HUES64 (cell line): ENCODE measurements at regions not wholly inside any gene's neighbourhood (a gene's known extent, or its start where the extent isn't known, plus 50 kb on each side); places are given as distances from the start of the nearest gene placed in this dataset.

Source experiments
- H3K27ac ChIP-seq: 2 replicates; pipeline ENCODE4 v1.7.0; 2013; ENCODE audit warnings: low read depth, low read length, inconsistent platforms
- H3K27me3 ChIP-seq: 2 replicates; pipeline ENCODE4 v1.6.1; 2013; ENCODE audit warnings: mild to moderate bottlenecking, low read length; ENCODE audit not compliant: insufficient read depth
- H3K36me3 ChIP-seq: 2 replicates; pipeline ENCODE4 v1.6.1; 2013; ENCODE audit warnings: mild to moderate bottlenecking, low read length; ENCODE audit not compliant: insufficient read depth
- H3K4me1 ChIP-seq: 2 replicates; pipeline ENCODE4 v1.6.1; 2013; ENCODE audit warnings: mild to moderate bottlenecking, low read length, moderate library complexity; ENCODE audit not compliant: insufficient read depth
- H3K4me3 ChIP-seq: 2 replicates; pipeline ENCODE4 v1.5.1; 2013; ENCODE audit warnings: mild to moderate bottlenecking, low read length, moderate library complexity
- H3K9ac ChIP-seq: 2 replicates; pipeline ENCODE4 v1.6.1; 2013; ENCODE audit warnings: mild to moderate bottlenecking, low read depth, low read length
- H3K9me3 ChIP-seq: 2 replicates; pipeline ENCODE4 v1.6.1; 2013; ENCODE audit warnings: low read depth, low read length; ENCODE audit not compliant: insufficient read depth
- WGBS: fragments of 150-250, 120-280 bp; methylation state at CpG from one replicate; pipeline ENCODE4 v1.1.7; 2013; ENCODE audit warnings: missing lambda C conversion rate; 5-methylcytosine and 5-hydroxymethylcytosine counted together

DNA sequence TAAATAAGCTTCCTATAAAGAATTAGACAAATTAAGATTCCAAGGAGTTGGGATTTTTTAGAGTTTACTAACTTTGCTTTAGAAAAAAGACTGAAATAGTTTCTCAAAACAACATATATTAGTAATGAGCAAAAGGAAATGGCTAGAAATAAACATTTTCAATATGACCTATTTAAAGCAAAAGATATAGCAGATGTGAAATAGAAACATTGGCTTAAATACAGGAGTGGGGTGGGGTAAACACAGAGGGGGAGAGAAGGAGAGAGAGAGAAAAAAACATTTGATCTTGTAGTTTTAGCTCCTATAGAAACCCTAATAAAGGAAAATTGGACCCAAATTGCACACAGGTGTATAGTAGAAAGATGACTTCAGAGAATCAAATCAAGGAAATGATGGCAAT lies 794.5 kb downstream of the MED13L start:
- Histone ChIP-seq H3K27ac (no peak overlapping the region), H3K27me3 (no peaks in the 10 kb centered on the region), H3K36me3 (no peaks in the 10 kb centered on the region), H3K9me3 (peaks cover 10% of the 10 kb centered on the region; the same call in 1 of the 2 replicates), H3K9ac (no peak overlapping the region), H3K4me1 (no peaks in the 10 kb centered on the region), H3K4me3 (no peak overlapping the region)

DNA sequence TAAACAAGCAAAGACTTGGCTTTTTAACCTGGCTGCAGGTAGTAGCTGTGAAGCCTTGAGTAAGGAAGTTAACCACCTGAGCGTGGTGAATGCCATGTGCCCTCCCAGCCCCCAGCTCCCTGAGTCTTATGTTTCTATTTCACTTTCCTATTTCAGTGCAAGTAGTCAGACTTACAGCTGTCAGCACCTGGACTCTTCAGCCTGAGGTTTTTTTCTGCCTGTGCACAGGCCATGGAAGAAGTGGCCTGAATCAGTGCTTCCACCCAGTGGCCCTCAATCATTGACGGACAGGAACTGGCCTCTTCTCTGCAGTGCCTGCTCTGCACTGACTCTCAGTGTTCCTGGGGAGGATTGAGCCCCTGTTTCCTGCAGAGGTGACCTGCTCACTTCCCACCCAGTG lies 796.4 kb downstream of the MED13L start:
- Histone ChIP-seq H3K27me3 (no peaks in the 10 kb centered on the region), H3K36me3 (no peaks in the 10 kb centered on the region), H3K4me1 (no peaks in the 10 kb centered on the region), H3K9ac (no peak overlapping the region), H3K27ac (no peak overlapping the region), H3K4me3 (no peak overlapping the region), H3K9me3 (peaks cover 10% of the 10 kb centered on the region; the same call in 1 of the 2 replicates)
- WGBS: 90% methylated on average over 2 of the region's 2 CpGs

DNA sequence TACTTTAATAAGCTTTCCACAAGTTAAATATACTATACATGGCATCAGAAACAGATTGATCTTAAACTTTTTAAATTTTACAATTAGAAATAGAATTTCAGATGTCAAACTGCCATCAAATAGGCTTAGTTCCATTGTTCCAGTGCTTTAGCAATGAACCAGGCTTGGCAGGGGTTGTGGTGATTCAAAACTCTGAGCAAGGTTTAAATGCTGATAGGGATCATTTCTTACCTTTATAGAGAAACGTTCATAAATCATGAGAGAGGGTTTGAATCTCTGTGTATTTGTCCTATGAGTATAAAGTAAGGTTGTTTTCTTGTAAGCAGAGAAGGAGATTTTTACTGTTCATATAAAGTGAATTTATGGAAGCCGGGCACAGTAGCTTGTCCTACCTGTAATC lies 794.5 kb upstream of the TBX3 start:
- Histone ChIP-seq H3K4me3 (no peak overlapping the region), H3K9ac (no peak overlapping the region), H3K9me3 (no peaks in the 10 kb centered on the region), H3K27me3 (no peaks in the 10 kb centered on the region), H3K27ac (no peak overlapping the region), H3K4me1 (no peaks in the 10 kb centered on the region), H3K36me3 (no peaks in the 10 kb centered on the region)
- WGBS: 94% methylated on average over 2 of the region's 2 CpGs

DNA sequence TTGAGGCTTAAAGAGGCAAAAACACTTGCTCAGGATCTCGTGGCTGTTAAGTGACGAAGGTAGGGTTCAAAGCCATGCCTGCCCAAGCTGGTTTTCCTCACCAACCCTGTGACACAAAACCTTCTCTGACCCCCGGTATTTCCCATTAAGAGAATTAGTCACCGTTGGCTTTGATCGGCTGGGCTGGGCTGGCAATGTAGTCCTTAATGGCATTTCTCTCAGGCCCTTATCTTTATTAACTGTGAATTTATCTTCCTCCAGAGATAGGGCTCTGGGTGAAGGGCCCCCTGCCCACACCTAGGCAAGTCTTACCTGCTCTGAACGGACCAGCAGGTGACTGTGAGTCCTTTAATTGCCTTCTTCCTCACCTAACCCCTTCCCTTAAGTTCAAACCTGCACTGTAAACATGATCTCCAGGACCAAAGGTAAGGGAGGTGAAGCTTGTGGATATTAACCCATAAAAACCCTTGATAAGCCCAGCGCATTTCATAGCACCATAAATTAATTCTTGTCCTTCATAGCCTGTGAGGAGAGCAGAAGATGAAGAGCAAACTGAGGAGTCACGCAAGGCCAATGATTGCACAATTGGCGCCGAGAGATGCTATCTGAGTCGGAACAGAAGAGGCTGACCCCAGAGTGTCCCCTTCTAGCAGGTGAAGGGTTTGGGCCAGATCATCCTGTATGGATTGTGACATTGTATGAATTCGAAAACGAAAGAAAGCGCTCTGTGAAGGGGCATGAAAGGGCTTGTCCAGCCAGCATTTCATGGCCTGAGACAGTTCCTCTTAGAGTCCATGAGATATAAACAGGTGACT lies 790.8 kb upstream of the TBX3 start:
- Histone ChIP-seq H3K4me1 (no peaks in the 10 kb centered on the region), H3K4me3 (no peak overlapping the region), H3K36me3 (no peaks in the 10 kb centered on the region), H3K27me3 (no peaks in the 10 kb centered on the region), H3K9ac (no peak overlapping the region), H3K27ac (no peak overlapping the region), H3K9me3 (no peaks in the 10 kb centered on the region)
- WGBS: 93% methylated on average over 14 of the region's 14 CpGs

DNA sequence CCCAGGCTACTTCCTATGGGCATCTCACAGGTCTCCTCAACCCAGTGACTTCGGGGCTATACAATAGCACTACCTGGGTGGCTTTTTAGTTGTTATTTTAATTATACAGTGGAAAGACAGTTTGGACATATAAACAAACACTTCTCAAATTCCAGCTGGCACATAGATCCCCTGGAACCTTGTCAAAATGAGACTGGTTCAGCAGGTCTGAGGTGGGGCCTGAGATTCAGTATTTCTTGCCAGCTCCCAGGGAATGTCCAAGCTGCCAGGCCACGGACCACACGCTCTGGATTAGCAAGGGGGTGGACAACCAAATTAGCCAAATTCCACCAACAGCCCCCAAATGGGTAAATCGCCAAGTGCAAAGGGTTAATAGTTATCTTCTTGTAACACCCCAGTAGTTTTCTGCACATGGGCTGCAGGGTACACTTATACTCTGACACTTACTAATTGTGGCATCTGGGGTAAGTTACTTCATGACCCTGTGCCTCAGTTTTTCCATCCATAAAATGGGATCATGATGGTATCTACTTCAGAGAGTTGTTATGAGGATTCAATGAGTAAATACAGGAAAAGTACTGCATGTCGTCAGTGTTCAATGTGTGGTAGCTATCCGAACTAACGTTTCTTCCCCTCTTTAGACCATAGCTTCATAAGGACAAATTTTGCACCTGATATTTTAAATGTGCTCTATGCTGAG lies 789.4 kb upstream of the TBX3 start:
- no peaks in the 10 kb centered on the region for H3K9me3 ChIP-seq
- no peaks in the 10 kb centered on the region for H3K27me3 ChIP-seq
- H3K27ac ChIP-seq: no peak overlapping the region
- no peaks in the 10 kb centered on the region for H3K4me1 ChIP-seq
- no peak overlapping the region for H3K9ac ChIP-seq
- no peak overlapping the region for H3K4me3 ChIP-seq
- no peaks in the 10 kb centered on the region for H3K36me3 ChIP-seq
- WGBS: 95% methylated on average over 7 of the region's 7 CpGs

DNA sequence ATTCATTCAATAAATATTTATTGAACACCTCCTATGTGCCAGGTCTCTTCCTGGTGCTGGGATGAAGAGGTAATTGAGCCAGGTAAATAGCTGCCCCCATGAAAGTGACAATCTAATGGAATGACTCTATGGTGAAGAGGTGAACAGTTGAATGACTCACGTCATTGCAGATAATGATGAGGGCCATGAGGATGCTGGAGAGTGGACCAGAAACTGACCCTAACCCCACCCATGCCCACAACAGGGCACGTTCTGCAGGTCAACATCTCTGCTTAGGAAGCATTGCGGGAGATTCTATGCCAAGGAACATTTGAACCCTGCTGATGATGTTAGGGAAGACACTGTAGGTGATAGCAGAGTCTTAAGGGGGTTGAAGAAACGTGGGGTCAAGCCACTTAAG lies 788.9 kb upstream of the TBX3 start:
- no peaks in the 10 kb centered on the region for H3K27me3 ChIP-seq
- no peak overlapping the region for H3K9ac ChIP-seq
- no peaks in the 10 kb centered on the region for H3K4me1 ChIP-seq
- no peak overlapping the region for H3K27ac ChIP-seq
- 93% methylated on average over 4 of the region's 4 CpGs for WGBS
- H3K36me3 ChIP-seq: no peaks in the 10 kb centered on the region
- H3K9me3 ChIP-seq: no peaks in the 10 kb centered on the region
- no peak overlapping the region for H3K4me3 ChIP-seq

DNA sequence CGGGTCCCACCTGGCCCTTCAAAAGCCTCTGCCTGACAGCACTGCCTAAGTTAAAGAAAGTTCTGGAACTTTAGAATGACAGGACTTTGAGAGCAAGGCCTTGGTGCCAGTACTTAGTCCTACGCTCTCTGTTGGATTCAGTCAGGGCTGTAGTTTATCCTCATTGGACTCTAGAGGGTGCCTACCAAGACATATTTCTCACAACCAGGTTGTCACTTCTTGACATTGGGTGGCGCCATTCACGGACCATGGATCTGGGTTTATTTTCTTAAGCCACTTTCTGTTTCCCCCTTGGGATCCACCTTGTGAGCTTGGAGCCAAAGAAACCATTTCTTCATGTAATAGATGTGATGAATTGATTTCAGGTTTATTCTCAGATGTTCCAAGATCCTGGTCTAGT lies 787.0 kb upstream of the TBX3 start:
- Histone ChIP-seq H3K27ac (no peak overlapping the region), H3K27me3 (no peaks in the 10 kb centered on the region), H3K9ac (no peak overlapping the region), H3K4me3 (no peak overlapping the region), H3K9me3 (no peaks in the 10 kb centered on the region), H3K36me3 (no peaks in the 10 kb centered on the region), H3K4me1 (no peaks in the 10 kb centered on the region)
- 87% methylated on average over 4 of the region's 4 CpGs for WGBS

DNA sequence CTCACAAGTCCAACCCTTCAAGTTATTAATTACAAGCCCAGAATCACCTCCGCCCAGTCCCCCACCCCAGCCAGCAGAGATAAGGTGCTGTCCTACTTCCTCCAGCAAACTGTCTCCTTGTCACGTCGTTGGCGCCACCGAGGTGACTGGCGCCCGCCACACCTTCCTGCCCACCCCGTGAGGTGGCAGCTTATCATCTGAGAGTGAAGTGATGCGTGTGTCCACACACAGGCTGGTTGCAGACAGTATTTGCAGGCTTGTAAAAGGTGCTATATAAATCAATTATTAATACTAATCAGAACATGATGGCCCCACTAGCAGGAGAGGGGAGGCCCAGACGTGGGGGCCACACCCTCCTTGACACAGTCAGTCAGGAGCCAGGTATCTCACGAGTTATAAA lies 786.6 kb upstream of the TBX3 start:
- Histone ChIP-seq H3K27ac (no peak overlapping the region), H3K4me1 (no peaks in the 10 kb centered on the region), H3K9ac (no peak overlapping the region), H3K36me3 (no peaks in the 10 kb centered on the region), H3K4me3 (no peak overlapping the region), H3K27me3 (no peaks in the 10 kb centered on the region), H3K9me3 (no peaks in the 10 kb centered on the region)
- 92% methylated on average over 11 of the region's 11 CpGs for WGBS

DNA sequence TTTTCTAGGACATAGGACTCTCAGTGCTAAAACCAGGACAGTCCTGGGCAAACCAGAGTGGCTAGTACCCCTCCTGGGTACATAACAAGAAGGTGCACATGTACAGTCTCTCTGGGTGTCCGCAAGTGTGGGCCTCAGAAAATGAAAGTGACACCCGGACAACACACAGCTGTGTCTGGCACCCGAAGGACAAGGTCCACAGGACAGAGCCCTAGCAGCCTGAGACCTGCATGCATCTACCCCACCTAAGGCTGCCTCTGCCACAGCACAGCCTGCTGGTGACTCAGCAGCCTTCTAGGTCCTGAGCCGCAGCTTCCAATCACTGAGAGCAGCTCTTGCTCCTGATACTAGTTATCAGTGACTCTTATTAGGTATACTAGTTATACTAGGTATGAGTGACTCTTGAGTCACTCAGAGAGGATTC lies 784.1 kb upstream of the TBX3 start:
- H3K9ac ChIP-seq: no peak overlapping the region
- H3K27me3 ChIP-seq: no peaks in the 10 kb centered on the region
- H3K4me1 ChIP-seq: no peaks in the 10 kb centered on the region
- WGBS: 88% methylated on average over 4 of the region's 4 CpGs
- H3K36me3 ChIP-seq: no peaks in the 10 kb centered on the region
- H3K27ac ChIP-seq: no peak overlapping the region
- no peak overlapping the region for H3K4me3 ChIP-seq
- H3K9me3 ChIP-seq: no peaks in the 10 kb centered on the region

DNA sequence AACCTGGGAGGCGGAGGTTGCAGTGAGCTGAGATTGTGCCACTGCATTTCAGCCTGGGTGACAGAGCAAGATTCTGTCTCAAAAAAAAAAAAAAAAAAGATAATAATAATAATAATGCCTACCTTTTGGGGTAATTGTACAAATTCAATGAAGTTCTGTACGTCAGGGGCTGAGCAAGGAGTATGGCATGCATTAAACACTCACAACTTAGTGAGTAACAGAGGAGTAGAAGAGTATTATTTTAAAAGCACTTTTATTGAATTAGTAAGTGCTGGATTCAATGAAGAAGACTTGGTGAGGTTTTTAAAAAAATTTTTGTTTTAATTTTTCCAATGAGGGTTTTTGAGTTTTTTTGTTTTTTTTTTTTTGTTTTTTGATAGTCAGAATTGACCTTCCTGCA lies 783.6 kb upstream of the TBX3 start:
- Histone ChIP-seq H3K4me1 (no peaks in the 10 kb centered on the region), H3K27me3 (no peaks in the 10 kb centered on the region), H3K36me3 (no peaks in the 10 kb centered on the region), H3K9ac (no peak overlapping the region), H3K27ac (no peak overlapping the region), H3K9me3 (no peaks in the 10 kb centered on the region), H3K4me3 (no peak overlapping the region)
- WGBS: 96% methylated on average over 2 of the region's 2 CpGs

DNA sequence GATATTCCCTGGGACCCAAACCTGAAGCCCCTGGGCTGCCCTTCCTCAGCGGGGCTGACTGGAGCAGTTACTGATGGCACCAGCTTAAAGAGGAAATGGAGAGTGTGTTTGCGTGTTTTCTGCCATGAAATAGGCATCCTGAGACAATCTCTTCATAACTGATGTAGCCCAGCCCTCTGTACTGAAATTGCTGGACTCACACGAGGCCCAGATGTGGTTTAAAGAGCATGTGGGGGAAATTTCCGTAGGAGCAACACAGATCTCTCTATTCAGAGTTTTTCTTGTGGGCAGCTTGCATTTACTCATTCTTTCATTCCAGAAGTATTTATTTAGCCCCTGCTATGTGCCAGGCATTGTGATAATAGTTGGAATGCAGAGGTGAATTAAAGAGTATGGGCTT lies 782.1 kb upstream of the TBX3 start:
- H3K4me3 ChIP-seq: no peak overlapping the region
- WGBS: 87% methylated on average over 4 of the region's 4 CpGs
- H3K9ac ChIP-seq: no peak overlapping the region
- H3K9me3 ChIP-seq: no peaks in the 10 kb centered on the region
- H3K4me1 ChIP-seq: no peaks in the 10 kb centered on the region
- H3K36me3 ChIP-seq: no peaks in the 10 kb centered on the region
- H3K27ac ChIP-seq: no peak overlapping the region
- H3K27me3 ChIP-seq: no peaks in the 10 kb centered on the region
